Gastroesophageal sphincter (tissue), 4 donors: ENCODE measurements at regions not wholly inside any gene's neighbourhood (a gene's known extent, or its start where the extent isn't known, plus 50 kb on each side); places are given as distances from the start of the nearest gene placed in this dataset.

ENCODE experiments used
- ATAC-seq: fragments of 150-250 bp; one replicate; pipeline ENCODE4 v1.9.1; 2016; ENCODE audit warnings: mild to moderate bottlenecking, moderate library complexity
- H3K27ac ChIP-seq, 4 donors: fragments of 200-600 bp; sonication (generic) in 3 of 4; 1 replicate in 3 of 4; 2 replicates in 1 of 4; pipeline ENCODE4 v1.5.1; 2016 to 2019
- H3K27me3 ChIP-seq: fragments of 200-600 bp; sonication (generic); one replicate; pipeline ENCODE4 v1.5.1; 2019
- H3K36me3 ChIP-seq, 2 donors: fragments of 200-600 bp; sonication (generic); one replicate each; pipeline ENCODE4 v1.5.1; 2019; ENCODE audit warnings: control low read depth in 1 of 2
- H3K4me1 ChIP-seq, 3 donors: fragments of 200-600 bp; sonication (generic); 1 replicate in 2 of 3; 2 replicates in 1 of 3; pipeline ENCODE4 v1.5.1; 2016 to 2019; ENCODE audit warnings: control low read depth in 2 of 3
- H3K4me3 ChIP-seq, 2 donors: fragments of 200-600 bp; sonication (generic); one replicate each; pipeline ENCODE4 v1.5.1; 2019; ENCODE audit warnings: mild to moderate bottlenecking in 1 of 2, moderate library complexity in 1 of 2
- H3K9me3 ChIP-seq, 3 donors: fragments of 200-600 bp; sonication (generic); one replicate each; pipeline ENCODE4 v1.5.1; 2017 to 2019; ENCODE audit warnings: control low read depth in 2 of 3
- CTCF ChIP-seq, 4 experiments: fragments of 200-600 bp in 2 of 4; fragments of 450-650 bp in 2 of 4; sonication (generic) in 1 of 4; IDR thresholded peaks; one replicate each; pipeline ENCODE4 v1.5.1; 2017 to 2019; ENCODE audit warnings: antibody characterized with exemption in 4 of 4, mild to moderate bottlenecking in 2 of 4, moderate library complexity in 2 of 4
- EP300 ChIP-seq: sonication (generic); formaldehyde crosslinking; IDR thresholded peaks from one replicate; pipeline ENCODE4 v1.6.1; 2017; ENCODE audit warnings: antibody characterized with exemption, mild to moderate bottlenecking
- POLR2A ChIP-seq, 2 donors: fragments of 450-650 bp; IDR thresholded peaks; one replicate each; pipeline ENCODE4 v1.6.1; 2017; ENCODE audit warnings: antibody characterized with exemption in 2 of 2, mild to moderate bottlenecking in 2 of 2, moderate library complexity in 1 of 2
- POLR2AphosphoS5 ChIP-seq: sonication (generic); formaldehyde crosslinking; IDR thresholded peaks from one replicate; pipeline ENCODE4 v1.6.1; 2017; ENCODE audit warnings: antibody characterized with exemption
- WGBS, 2 donors: methylation state at CpG; one replicate each; pipeline ENCODE4 v1.1.5; 2018; ENCODE audit warnings: low coverage in 1 of 2; 5-methylcytosine and 5-hydroxymethylcytosine counted together

DNA sequence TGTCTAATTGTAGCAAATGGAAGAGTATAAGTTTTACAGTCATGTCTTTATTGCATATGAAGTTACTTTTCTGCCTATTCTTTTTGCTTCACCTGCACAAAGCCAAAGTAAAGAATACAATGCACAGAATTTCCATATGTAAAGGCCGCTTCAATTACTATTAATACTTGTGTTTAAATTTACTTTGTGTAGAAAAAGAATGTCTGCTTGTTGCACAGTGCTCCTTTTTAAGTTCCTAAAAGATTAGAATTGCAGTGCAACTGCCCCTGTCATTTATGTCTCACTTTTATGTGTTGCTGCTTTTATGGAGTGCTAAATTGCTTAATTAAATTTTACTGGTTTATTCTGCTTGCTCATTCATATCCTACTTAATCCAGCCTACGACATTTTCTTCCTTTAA lies 830.5 kb downstream of the PDHA2 start:
- ATAC-seq, result no peak
- Histone ChIP-seq H3K27me3 (no peaks in the 10 kb centered on the region), H3K4me3 (no peak overlapping the region), H3K36me3 (no peaks in the 10 kb centered on the region), H3K4me1 (no peaks in the 10 kb centered on the region), H3K27ac (no peak overlapping the region), H3K9me3 (no peaks in the 10 kb centered on the region)
- WGBS, 2 donors, result 77 to 81% methylated on average over 2 of the region's 2 CpGs
- TF ChIP-seq CTCF (IDR thresholded peaks at IDR 0.05) (no peak), EP300 (no peak), POLR2AphosphoS5 (no peak), POLR2A (IDR thresholded peaks at IDR 0.05) (no peak)

DNA sequence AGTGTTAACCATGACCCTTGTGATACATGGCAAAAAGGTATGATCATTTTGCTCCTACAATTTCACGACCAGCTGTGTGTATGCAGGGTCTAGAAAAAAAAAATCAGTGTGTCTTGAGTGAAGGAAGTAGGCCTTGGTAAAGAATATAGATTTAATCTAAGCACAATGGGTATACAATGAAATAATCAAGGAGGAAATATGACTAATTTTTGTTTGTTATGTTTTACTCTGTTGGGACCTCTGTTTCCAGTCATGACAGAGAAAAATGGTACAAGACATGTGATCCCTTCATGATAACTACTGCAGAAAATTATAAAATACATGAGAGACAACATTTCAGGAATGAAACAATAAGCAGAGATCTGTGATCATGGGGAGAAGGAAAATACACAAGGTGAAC lies 835.5 kb downstream of the PDHA2 start:
- Histone ChIP-seq H3K27ac (no peak overlapping the region), H3K4me3 (no peak overlapping the region), H3K4me1 (no peaks in the 10 kb centered on the region), H3K36me3 (no peaks in the 10 kb centered on the region), H3K27me3 (no peaks in the 10 kb centered on the region), H3K9me3 (no peaks in the 10 kb centered on the region)
- no peak for TF ChIP-seq POLR2A (IDR thresholded peaks at IDR 0.05)
- TF ChIP-seq EP300, result no peak
- TF ChIP-seq CTCF (IDR thresholded peaks at IDR 0.05), result no peak
- TF ChIP-seq POLR2AphosphoS5, result no peak
- ATAC-seq, result no peak
- 59 to 78% methylated on average over 1 of the region's 1 CpG for WGBS, 2 donors

DNA sequence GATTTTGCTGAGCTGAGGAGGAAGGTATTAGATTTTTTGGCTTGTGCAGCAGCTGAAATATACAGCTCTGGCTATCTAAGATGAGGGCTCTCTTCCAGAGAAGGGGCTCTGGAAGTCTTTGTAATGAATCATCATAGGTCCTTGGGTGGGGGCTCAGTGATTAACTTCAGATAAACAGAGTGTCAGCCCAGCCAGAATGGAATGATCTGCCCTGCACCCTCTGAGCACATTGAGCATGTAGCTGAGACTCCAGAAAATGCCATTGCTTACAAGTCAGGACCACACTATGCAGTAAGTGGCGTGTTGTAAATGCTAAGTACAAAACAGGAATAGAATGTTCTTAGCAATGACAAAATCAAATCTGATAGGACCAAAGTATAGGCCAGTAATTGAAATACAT lies 836.0 kb downstream of the PDHA2 start:
- H3K9me3 ChIP-seq, result no peaks in the 10 kb centered on the region
- no peak overlapping the region for H3K27ac ChIP-seq
- no peaks in the 10 kb centered on the region for H3K27me3 ChIP-seq
- no peak overlapping the region for H3K4me3 ChIP-seq
- no peak for ATAC-seq
- no peak for TF ChIP-seq POLR2A (IDR thresholded peaks at IDR 0.05)
- no peak for TF ChIP-seq EP300
- TF ChIP-seq CTCF (IDR thresholded peaks at IDR 0.05), result no peak
- no peak for TF ChIP-seq POLR2AphosphoS5
- no peaks in the 10 kb centered on the region for H3K4me1 ChIP-seq
- 33 to 67% methylated on average over 1 of the region's 1 CpG for WGBS, 2 donors
- H3K36me3 ChIP-seq, result no peaks in the 10 kb centered on the region

- Histone ChIP-seq H3K4me3 (no peak overlapping the region), H3K27me3 (no peaks in the 10 kb centered on the region), H3K9me3 (no peaks in the 10 kb centered on the region), H3K36me3 (no peaks in the 10 kb centered on the region), H3K4me1 (no peaks in the 10 kb centered on the region), H3K27ac (no peak overlapping the region)
- 57 to 65% methylated on average over 3 of the region's 3 CpGs for WGBS, 2 donors
- TF ChIP-seq POLR2A (IDR thresholded peaks at IDR 0.05), result no peak
- TF ChIP-seq EP300, result no peak
- no peak for TF ChIP-seq POLR2AphosphoS5
- no peak for TF ChIP-seq CTCF (IDR thresholded peaks at IDR 0.05)
- no peak for ATAC-seq
These were observed 837.0 kb downstream of the PDHA2 start for GRCh38 chr4:96676754-96677435.

DNA sequence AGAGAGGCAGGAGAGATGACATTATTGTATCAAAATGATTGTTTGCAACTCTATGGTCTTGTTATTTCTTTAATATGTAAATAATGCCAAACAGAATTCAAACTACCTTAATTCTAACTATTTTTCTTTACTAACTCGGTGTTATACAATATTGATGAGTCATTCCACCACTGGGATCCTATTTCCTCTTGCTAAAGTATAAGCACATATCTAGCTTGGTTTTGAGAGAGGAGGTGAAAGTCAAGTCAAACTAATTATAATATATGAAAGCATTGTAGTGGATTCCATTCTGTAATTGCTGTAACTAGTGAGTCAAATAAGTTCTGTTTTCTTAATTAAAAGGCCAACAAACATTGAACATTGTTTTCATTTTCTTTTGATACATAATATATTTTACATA lies 837.6 kb downstream of the PDHA2 start:
- no peak for ATAC-seq
- Histone ChIP-seq H3K4me3 (no peak overlapping the region), H3K36me3 (no peaks in the 10 kb centered on the region), H3K27ac (no peak overlapping the region), H3K27me3 (no peaks in the 10 kb centered on the region), H3K9me3 (no peaks in the 10 kb centered on the region), H3K4me1 (no peaks in the 10 kb centered on the region)
- TF ChIP-seq POLR2AphosphoS5 (no peak), POLR2A (IDR thresholded peaks at IDR 0.05) (no peak), CTCF (IDR thresholded peaks at IDR 0.05) (no peak), EP300 (no peak)
- 23 to 33% methylated on average over 1 of the region's 1 CpG for WGBS, 2 donors
